Hepatocyte (in vitro differentiated cells): ENCODE measurements at regions not wholly inside any gene's neighbourhood (a gene's known extent, or its start where the extent isn't known, plus 50 kb on each side); places are given as distances from the start of the nearest gene placed in this dataset.

ENCODE experiments used
- CTCF ChIP-seq: fragments of 200-600 bp; sonication (generic); IDR thresholded peaks from 2 replicates; pipeline ENCODE4 v1.5.1; 2016; ENCODE audit warnings: antibody characterized with exemption, mild to moderate bottlenecking; ENCODE audit not compliant: poor library complexity
- EZH2phosphoT487 ChIP-seq: fragments of 200-600 bp; sonication (generic); IDR thresholded peaks from one replicate; pipeline ENCODE4 v1.6.1; 2018; ENCODE audit warnings: antibody characterized with exemption, mild to moderate bottlenecking, low read depth, moderate library complexity; ENCODE audit not compliant: unreplicated experiment, severe bottlenecking

- TF ChIP-seq CTCF (no peak), EZH2phosphoT487 (no peak)
These were observed 216.8 kb upstream of the CD96 start for GRCh38 chr3:111325160-111325718.
